ENCODE measurements at regions not wholly inside any gene's neighbourhood (a gene's known extent, or its start where the extent isn't known, plus 50 kb on each side); places are given as distances from the start of the nearest gene placed in this dataset.

DNA sequence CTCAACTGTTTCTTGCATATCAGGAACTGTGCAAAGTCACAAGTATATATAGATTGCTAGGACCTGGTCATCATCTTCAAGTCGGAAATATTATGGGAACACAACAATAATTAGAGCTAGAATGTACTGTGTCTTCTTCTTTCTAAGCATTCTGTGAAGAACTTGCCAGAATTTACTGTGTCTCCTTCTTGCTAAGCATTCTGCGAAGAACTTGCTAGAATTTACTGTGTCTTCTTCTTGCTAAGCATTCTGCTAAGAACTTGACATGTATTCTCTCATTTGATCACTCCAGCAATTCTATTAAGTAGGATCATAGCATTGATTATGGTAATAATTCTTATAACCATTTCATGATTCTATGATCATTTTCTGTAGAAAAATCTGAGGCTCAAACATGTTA is 231.7 kb downstream of the FOXL1 start:
- no peak overlapping the region for H3K4me3 ChIP-seq (ENCODE audit: low read depth, low read length)
- no peak for TF ChIP-seq CTCF (IDR thresholded peaks at IDR 0.05; ENCODE audit: low read depth, low read length)

DNA sequence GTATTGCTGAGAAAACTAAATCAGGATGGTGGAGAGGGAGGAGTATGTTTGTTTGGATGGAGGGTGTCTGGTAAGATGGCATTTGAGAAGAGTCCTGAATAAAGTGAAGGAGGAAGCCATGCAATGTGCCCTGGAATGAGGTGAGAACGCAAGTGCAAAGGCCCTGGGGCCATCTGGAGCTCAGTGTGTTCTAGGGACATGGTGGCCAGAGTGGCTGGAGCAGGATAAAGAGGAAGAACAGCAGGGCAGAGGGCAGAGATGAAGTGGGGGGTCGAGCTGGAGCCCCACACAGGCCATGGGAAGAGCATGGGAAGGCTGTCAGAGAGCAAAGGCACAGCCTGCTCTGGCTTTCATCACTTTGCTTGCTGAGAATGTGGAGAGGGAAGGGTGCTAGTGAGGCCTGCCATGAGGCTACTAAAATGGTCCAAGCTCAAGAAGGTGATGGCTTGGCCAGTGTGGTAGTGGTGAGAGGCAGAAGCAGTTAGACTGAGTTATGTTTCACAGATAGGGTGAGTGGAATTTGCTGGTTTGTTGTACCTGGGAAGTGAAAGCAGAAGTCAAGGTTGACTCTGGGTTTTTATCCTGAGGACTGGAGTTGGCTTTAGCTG is 234.1 kb downstream of the FOXL1 start:
- no peak overlapping the region for H3K4me3 ChIP-seq (ENCODE audit: low read depth, low read length)
- TF ChIP-seq CTCF (IDR thresholded peaks at IDR 0.05; ENCODE audit: low read depth, low read length): no peak

GRCh38 chr16:86814256-86814655 is 235.9 kb downstream of the FOXL1 start:
- TF ChIP-seq CTCF (IDR thresholded peaks at IDR 0.05; ENCODE audit: low read depth, low read length): no peak
- H3K4me3 ChIP-seq (ENCODE audit: low read depth, low read length): no peak overlapping the region

- no peak for TF ChIP-seq CTCF (IDR thresholded peaks at IDR 0.05; ENCODE audit: low read depth, low read length)
- H3K4me3 ChIP-seq (ENCODE audit: low read depth, low read length): no peak overlapping the region
These were observed 238.7 kb downstream of the FOXL1 start for GRCh38 chr16:86816930-86817625.

- no peak for TF ChIP-seq CTCF (IDR thresholded peaks at IDR 0.05; ENCODE audit: low read depth, low read length)
- H3K4me3 ChIP-seq (ENCODE audit: low read depth, low read length): no peak overlapping the region
These were observed 240.6 kb downstream of the FOXL1 start for GRCh38 chr16:86818671-86819532.

DNA sequence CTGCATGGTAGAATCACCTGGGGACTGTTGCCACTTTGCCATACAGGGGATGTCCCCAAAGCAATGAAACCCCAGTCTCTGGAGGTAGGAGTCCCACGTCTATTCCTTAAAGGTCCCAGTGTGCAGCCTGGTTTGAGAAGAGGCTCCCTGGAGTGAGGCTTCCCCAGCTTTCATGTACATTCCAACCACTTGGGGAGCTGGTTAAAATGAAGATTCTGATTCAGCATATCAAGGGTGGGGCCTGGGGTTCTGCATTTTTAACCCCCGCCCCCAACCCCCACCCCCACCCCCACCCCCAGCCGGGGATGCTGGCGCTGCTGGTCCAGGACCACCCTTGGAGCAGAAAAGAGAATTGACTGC is 241.2 kb downstream of the FOXL1 start:
- 0 out of 2 replicates have a peak, but pooled peaks have one; percentile 30 for TF ChIP-seq CTCF (IDR thresholded peaks at IDR 0.05; ENCODE audit: low read depth, low read length)
- H3K4me3 ChIP-seq (ENCODE audit: low read depth, low read length): no peak overlapping the region

DNA sequence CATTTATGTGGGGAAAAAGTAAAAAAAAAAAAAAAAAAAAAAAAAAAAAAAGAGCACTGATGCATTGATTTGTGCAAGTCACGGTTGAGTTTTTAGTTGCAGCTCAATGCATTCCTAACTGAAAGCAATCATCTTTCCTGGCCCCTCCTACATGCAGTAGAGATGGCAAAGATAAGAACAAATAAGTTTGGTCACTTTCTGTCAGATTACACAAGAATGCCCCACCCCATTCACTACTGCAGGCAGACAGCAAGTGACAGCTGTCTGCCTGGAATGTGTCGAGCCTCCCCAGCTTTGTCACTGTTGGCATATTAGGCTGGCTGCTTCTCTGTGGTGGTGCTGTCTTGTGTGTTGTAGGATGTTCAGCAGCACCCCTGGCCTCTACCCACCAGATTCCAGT is 243.5 kb downstream of the FOXL1 start:
- no peak for TF ChIP-seq CTCF (IDR thresholded peaks at IDR 0.05; ENCODE audit: low read depth, low read length)
- H3K4me3 ChIP-seq (ENCODE audit: low read depth, low read length): no peak overlapping the region
